ENCODE measurements at regions not wholly inside any gene's neighbourhood (a gene's known extent, or its start where the extent isn't known, plus 50 kb on each side); places are given as distances from the start of the nearest gene placed in this dataset.
"Not testable (repeated sequence)": the region's sequence is repeated elsewhere in the genome, so short reads cannot be mapped to it uniquely, and the experiment has no call there.

DNA sequence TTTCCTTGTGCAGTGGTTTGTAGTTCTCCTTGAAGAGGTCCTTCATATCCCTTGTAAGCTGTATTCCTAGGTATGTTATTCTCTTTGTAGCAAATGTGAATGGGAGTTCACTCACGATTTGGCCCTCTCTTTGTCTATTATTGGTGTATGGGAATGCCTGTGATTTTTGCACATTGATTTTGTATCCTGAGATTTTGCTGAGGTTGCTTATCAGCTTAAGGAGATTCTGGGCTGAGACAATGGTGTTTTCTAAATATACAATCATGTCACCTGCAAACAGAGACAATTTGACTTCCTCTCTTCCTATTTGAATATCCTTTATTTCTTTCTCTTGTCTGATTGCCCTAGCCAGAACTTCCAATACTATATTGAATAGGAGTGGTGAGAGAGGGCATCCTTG, 90.1 kb upstream of the ZBED5 start:
- intact Hi-C loops (cut with DNase I); ATAC-seq (ENCODE audit: poor library complexity); DNase-seq: not testable (repeated sequence)

DNA sequence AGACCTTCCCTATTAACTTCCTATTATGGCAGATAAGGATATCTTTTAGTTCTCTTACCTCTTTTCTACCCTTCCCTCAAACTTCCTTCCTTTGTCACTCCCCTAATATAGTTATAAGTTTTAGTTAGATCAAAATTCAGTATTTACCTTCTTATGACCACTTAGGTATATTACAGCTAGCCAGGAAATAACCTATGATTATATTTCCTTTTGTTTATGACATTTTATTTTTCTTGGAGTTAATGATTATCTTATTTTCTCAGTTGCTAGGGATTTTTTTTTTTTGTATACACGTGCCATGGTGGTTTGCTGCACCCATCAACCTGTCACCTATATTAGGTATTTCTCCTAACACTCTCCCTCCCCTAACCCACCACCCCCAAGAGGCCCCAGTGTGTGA, 88.2 kb upstream of the ZBED5 start:
- intact Hi-C loops (cut with DNase I): no loop called here
- DNase-seq (no peak), ATAC-seq (ENCODE audit: poor library complexity) (no peak)

DNA sequence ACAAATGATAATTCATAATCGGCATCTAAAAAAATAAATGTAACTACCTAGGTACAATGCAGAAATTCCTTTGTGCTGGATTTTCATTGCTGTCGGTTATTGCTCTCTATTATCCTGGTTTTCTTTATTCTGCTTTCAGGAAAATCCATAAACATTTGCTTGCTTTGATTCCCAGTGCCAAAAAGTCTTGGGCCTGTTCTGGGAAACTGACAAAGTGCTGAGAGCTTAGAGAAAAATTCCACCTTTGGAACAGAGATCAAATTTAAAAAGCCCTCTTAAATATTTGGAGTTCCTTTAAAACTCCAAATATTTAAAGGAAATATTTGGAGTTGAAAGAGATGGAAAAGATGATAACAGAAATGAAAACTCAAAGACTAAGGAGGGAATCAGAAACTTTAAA, 87.3 kb upstream of the ZBED5 start:
- ATAC-seq (ENCODE audit: poor library complexity) (no peak), DNase-seq (no peak)
- intact Hi-C loops (cut with DNase I): no loop called here

DNA sequence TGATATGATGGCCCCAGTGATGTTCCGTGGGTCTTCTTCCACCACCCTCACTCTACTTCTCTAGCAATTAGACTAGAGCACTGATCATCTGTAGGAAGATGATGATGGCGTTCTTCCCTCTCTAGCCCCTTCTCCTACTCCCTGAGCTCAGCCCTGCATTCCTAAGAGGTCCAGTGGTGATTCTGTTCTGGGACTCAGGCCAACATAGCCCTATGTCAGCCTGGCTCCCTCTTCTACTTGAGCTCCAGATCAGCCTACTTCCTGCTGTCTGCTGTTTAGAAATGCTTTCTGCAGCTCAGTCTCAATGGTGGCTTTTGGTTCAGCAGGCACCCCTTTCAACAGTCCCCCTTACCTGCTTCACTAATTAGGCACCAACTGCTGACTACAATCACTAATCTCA, 86.1 kb upstream of the ZBED5 start:
- DNase-seq: no peak
- ATAC-seq (ENCODE audit: poor library complexity): peak; percentile 58
- intact Hi-C loops (cut with DNase I): no loop called here

DNA sequence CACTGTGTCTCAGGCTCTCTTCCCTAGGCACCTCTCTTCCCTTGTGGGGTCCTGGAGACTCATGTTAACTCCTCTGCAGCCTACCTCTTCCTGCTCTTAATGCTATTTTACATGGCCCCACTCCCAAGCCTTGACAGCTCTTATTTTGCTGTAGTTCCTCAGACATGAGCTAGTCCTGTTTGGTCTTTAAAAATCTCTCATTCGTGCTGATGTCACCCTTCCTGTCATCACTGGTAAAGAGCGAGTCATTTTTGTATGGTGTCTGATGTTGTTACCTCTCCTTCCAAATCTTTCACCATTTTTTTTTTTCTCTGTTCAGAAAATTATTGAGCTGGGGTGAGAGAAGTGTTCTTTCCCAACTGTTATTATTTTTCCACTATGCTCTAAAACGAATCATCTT, 84.8 kb upstream of the ZBED5 start:
- intact Hi-C loops (cut with DNase I): no loop called here
- ATAC-seq (ENCODE audit: poor library complexity): no peak
- no peak for DNase-seq

DNA sequence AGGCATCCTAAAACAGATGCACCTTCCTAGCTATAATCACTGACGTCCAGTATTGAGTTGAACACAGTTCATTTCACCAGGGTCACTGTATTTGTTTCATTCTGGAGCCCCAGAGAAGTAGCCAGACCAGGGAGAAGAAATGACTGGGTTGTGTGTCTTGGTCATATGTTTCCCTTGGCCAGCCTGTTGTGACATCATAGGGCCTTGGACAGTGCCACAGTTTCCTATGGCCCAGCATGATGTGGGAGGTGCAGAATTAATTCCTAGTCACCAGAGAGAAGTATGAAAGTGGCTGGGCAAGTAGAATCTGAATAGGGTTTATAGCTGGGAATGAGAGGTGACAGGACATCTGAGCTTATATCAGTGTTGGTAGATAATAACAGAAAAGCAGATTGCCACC, 84.0 kb upstream of the ZBED5 start:
- no peak for ATAC-seq (ENCODE audit: poor library complexity)
- intact Hi-C loops (cut with DNase I): no loop called here
- DNase-seq: no peak

DNA sequence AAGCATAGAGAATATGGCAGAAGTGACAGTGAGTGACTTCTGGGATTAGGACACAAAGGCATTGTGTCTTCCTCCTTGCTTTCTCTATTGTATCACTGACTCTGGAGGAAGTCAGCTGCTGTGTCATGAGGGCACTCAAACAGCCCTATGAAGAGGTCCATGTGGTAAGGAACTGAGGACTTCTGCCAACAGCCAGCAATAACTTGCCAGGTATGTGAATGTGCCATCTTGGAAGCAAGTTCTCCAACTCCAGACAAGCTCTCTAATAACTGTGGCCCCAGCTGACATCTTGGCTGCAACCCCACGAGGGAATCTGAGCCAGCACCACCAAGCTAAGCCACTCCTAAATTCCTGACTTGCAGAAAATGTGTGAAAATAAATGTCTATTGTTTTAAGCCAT, 83.6 kb upstream of the ZBED5 start:
- ATAC-seq (ENCODE audit: poor library complexity) (peak; percentile 77), DNase-seq (peak; percentile 51)
- intact Hi-C loops (cut with DNase I): no loop called here

DNA sequence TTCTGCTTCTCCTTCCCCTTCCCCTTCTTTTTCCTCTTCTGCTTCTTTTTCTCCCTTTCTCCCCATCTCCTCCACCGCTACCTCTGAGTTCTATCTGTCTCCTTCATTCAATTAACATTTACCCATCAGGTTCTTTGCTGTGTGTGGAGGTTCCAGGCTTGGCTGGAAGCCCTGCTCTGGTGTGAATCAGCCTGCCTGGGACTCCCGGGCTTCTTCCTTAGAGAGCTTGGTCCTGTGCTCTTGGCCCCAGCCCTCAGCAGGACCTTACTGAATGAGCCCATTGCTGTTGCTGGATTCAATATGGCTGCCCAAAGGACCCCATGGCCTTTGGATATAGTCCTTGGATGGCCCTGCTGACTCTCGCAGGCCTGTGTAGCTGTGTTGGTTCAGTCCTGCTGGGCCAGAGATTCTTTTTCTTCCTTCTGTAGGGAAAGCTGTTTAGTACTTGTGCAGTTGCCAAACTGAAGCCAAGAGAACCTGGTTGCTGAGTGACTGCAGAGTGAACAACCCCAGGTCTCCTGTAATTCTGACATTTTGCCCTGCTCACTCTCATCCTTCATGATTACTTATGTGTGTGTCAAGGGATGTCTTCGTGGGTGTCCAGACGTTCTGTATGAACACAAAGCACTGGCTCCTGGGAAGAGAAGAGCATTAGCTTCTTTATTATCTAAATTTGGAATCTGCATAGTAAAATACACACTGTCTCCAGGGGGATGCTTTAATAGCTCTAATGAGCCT, 81.0 kb upstream of the ZBED5 start:
- no peak for ATAC-seq (ENCODE audit: poor library complexity)
- DNase-seq: no peak
- intact Hi-C loops (cut with DNase I): loop anchor here (10.0 kb wide), 1 partner anchor 846 kb away; no protein-coding TSS in a partner anchor

DNA sequence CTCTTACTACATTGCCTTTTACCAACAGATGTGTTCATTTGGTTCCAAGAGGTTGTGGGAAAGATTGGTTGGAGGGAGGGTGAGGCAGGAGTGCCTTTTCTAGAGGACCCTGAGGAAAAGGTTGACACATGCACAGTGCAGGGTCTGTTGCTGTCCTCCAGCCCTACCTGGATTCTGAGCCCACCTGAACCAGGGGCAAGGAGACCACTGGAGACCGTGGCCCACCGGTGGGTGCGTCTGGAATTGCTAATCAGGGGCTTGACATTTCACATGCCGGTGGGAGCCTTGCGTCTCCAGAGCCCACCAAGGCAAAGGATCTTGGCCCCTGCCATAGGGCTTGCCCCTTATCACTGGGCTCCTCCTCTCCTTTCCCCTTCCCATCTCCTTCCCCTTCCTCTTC, 80.4 kb upstream of the ZBED5 start:
- ATAC-seq (ENCODE audit: poor library complexity) (no peak), DNase-seq (no peak)
- intact Hi-C loops (cut with DNase I): loop anchor here (10.0 kb wide), 1 partner anchor 847 kb away; no protein-coding TSS in a partner anchor

DNA sequence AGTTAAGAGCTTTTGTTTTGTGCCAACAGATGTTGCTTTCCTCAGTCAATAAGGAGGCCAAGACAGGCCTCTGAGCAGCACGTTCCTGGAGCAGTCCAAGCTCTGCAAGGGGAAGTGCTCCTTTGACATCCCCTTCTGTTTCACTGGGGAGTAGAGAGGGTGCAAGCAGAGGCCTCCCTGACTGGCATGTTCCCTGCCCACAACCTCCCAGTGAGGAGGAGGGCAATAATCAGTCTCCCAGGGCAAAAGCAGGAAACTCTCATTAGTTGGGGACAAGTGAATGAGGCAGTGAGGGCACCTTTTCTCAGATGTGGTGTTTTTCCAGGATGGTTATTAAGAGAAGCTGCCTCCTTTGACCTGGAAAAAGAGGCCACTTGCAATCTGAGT, 79.5 kb upstream of the ZBED5 start:
- intact Hi-C loops (cut with DNase I): loop anchor here (10.0 kb wide), 1 partner anchor 847 kb away; no protein-coding TSS in a partner anchor
- DNase-seq: no peak
- ATAC-seq (ENCODE audit: poor library complexity): no peak

DNA sequence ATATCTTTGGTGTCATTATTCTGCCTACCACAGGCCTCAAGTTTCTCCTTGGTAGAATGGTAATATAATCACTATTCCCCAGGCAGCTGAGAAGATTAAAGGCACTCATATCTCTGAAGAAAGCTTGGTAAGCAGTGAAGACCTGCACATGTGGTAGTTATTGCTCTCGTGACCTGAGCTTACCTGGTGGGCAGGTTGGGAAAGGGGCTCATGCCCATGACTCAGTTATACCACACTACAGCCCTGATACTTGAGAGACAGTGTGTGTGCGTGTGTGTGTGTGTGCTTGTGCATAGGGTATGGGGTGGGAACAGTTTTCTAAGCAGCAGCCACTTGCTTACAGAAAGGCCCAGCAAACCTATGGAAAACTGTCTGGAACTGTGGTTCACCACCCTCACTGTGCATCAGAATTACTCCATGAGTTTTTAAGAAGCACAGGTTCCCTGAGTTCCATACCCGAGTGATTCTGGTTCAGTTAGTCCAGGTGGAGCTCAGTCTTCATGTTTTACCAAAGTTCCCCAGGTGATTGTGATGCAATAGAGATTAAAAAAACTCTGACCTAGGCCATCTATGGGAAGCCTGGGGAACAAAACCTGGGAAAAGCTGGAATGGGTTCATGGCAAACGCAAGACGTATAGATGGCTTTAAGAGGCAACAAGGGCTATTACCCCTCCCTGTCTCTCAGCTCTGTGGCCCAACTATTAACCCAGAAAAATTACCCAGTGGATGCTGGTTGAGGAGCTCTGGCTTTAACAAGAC, 79.0 kb upstream of the ZBED5 start:
- intact Hi-C loops (cut with DNase I): loop anchor here (10.0 kb wide), 1 partner anchor 848 kb away; no protein-coding TSS in a partner anchor
- DNase-seq (no peak), ATAC-seq (ENCODE audit: poor library complexity) (no peak)

DNA sequence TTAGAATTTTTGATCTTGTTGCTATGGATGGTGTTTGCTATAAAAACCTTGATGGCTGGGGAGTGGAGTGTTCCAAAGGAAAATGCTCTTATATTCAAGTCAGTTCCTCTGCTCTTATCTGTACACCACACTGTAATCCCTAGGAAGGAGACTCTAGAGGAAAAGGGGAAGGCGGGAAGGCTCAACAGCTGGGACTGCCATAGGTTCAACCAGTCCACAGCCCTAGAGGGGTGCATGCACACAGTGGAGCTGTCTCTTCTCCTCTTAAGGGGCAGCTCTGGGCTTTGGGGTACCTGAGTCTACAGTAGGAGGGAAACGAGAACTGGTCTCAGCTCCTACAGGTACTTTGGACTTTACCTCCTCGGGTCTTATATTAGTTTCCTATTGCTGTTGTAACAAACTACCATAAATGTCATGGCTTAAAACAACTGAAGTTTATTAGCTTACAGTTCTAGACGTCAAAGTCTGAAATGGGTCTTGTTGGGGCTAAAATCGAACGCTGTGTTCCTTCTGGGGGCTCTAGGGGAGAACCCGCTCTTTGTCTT, 77.2 kb upstream of the ZBED5 start:
- no peak for DNase-seq
- ATAC-seq (ENCODE audit: poor library complexity): no peak
- intact Hi-C loops (cut with DNase I): loop anchor here (10.0 kb wide), 1 partner anchor 850 kb away; no protein-coding TSS in a partner anchor

DNA sequence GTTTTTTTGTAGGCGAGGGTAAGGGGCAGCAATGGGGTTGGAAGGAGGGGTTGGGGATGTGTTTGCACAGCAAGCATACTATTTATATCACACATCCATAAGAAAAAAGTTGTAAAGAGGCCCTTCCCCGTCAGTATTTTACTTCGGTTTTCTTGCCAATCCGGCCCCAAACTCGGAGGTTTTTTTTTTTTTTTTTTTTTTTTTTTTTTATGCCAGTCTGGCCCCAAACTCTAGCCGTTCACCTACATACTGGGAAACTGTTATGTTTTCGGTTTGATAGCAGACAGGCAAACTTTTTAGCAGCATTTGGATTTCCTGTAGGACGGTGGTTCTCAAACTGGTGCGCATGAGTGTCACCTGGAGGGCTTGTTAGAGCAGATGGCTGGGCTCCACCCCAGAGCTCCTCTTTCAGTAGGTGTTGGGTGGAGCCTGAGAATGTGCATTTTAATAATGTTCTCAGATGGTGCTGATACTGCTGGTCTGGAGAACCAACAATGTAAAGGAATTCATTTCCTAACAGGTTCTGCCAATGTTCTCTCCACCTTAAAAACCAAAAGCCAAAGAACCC, 76.5 kb upstream of the ZBED5 start:
- ATAC-seq (ENCODE audit: poor library complexity): no peak
- DNase-seq: no peak
- intact Hi-C loops (cut with DNase I): loop anchor here (5.0 to 10.0 kb wide), 4 partner anchors 77 to 850 kb away; partner anchors contain the start of genes EIF4G2 and ZBED5

DNA sequence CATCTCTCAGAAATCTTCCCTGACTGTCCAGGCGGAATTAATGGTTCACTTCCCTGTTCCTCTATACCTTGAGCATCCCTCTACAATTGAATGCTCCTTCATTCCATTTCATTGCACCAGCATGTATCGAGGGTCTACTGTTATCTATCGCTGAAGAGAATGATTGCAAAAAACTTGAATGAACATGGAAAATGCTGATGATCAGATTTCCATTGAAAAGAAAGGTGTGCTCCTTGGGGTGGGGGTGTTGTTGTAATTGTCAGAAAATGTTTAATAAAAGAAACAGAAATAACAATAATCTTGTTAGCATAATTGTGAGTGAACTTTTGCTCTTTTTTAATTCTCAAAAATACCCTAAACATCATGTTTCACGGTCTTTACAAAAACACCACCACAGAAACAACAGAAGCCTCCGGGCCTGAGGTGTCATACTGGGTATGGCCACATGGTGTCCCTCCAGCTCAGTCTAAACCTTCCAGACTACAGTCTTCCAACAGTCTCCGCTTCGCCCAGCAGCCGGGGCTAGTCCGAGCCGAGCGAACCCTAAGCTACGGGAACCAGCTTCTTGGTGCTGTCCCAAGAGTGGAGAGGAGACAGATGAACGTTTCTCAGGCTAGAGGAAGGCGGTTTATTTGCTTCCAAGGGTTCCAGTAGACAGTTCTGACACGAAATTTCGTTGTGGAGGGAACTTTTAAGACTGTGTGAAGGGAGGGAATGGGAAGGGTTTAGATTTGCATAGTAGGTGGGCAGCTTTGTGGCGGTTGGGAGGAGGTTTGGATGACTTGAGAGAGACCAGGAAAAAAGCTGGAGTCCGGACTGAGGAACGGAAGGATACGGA, 75.8 kb upstream of the ZBED5 start:
- peak; percentile 85 for ATAC-seq (ENCODE audit: poor library complexity)
- intact Hi-C loops (cut with DNase I): loop anchor here (5.0 to 10.0 kb wide), 4 partner anchors 76 to 851 kb away; partner anchors contain the start of genes EIF4G2 and ZBED5
- peak; percentile 92 for DNase-seq

DNA sequence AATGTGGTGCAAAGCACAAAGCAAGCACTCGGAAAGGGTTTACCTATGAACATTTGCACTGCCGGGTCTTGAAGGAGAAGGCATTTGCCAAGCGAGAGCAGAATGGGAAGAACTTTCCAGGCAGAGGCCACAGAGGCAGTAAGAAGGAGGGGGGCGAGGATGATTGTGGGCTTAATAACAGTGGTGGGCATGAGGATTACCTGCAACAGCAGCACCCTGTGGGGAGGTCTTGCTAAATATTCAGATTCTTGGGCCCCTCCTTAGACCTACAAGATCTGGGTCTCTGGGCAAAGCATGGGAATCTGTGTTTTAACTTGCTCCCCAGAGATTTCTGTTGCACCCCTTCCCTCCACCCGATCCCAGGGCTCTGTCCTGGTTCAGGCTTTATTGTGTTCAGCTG, 75.1 kb upstream of the ZBED5 start:
- ATAC-seq (ENCODE audit: poor library complexity) (no peak), DNase-seq (no peak)
- intact Hi-C loops (cut with DNase I): loop anchor here (5.0 to 10.0 kb wide), 4 partner anchors 76 to 852 kb away; partner anchors contain the start of genes EIF4G2 and ZBED5

DNA sequence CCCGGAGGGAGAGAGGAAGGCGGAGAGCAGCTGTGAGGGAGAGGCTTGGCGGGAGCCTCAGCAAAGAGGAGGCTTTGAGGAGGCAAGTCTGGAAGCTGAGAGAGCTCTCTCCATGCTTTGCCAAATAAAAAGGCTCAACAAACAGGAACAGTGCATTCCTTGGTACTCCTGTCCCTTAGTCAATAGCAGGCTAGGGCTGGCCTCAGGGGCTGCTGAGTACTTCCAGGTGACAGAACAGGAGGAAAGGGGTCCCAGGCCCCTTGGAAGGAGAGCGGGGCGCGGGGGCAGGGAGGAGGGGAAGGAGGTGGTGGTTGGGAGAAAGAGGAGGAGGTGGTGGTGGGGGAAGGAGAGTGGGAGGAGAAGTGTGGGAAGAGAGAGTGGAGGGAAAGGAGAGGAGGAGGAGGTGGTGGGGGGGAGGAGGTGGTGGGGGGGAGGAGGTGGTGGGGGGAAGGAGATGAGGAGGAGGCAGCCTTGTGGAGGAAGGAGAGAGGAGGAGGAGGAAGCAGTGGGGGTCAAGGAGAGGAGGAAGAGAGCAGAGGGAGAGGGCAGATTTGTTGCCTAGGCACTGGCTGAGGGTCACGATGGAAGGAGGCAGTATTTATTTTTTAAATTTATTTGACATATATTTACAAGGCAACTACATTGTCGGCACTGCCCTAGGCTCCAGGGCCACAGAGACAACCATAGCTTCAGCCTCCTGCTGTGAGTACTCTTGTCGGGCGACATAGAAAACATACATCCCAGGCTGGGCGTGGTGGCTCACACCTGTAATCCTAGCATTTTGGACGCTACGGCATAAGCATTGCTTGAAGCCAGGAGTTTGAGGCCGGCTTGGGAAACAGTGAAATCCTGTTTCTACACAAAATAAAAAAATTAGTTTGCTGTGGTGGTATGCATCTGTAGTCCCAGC, 74.2 kb upstream of the ZBED5 start:
- ATAC-seq (ENCODE audit: poor library complexity): peak; percentile 69
- intact Hi-C loops (cut with DNase I): loop anchor here (5.0 to 10.0 kb wide), 4 partner anchors 75 to 853 kb away; partner anchors contain the start of genes EIF4G2 and ZBED5
- peak; percentile 73 for DNase-seq

All from Right ventricle myocardium superior (tissue), 1 donor.